ENCODE measurements at regions not wholly inside any gene's neighbourhood (a gene's known extent, or its start where the extent isn't known, plus 50 kb on each side); places are given as distances from the start of the nearest gene placed in this dataset.
"Not testable (repeated sequence)": the region's sequence is repeated elsewhere in the genome, so short reads cannot be mapped to it uniquely, and the experiment has no call there.

GRCh38 chr5:154702477-154702876, 52.7 kb upstream of the LARP1 start:
- DNase-seq: no peak

GRCh38 chr5:154701725-154702124, 53.5 kb upstream of the LARP1 start:
- not testable (repeated sequence) for DNase-seq

GRCh38 chr5:154701181-154701580, 54.0 kb upstream of the LARP1 start:
- no peak for DNase-seq

GRCh38 chr5:154700289-154700928, 54.8 kb upstream of the LARP1 start:
- not testable (repeated sequence) for DNase-seq

- no peak for DNase-seq
Measured at GRCh38 chr5:154698763-154699162, 56.4 kb upstream of the LARP1 start.

- DNase-seq: no peak
Measured at GRCh38 chr5:154697371-154697770, 57.8 kb upstream of the LARP1 start.

GRCh38 chr5:154696891-154697290, 58.3 kb upstream of the LARP1 start:
- DNase-seq: no peak

- no peak for DNase-seq
Measured at GRCh38 chr5:154694159-154694558, 61.0 kb upstream of the LARP1 start.

GRCh38 chr5:154690488-154690887, 64.7 kb upstream of the LARP1 start:
- no peak for DNase-seq

GRCh38 chr5:154686490-154686889, 68.7 kb upstream of the LARP1 start:
- no peak for DNase-seq

GRCh38 chr5:154683101-154683880, 71.9 kb upstream of the LARP1 start:
- no peak for DNase-seq

- DNase-seq: no peak
Measured at GRCh38 chr5:154679501-154679900, 75.7 kb upstream of the LARP1 start.

GRCh38 chr5:154677921-154678320, 77.3 kb upstream of the LARP1 start:
- no peak for DNase-seq

GRCh38 chr5:154676508-154676907, 78.7 kb upstream of the LARP1 start:
- DNase-seq: no peak

- no peak for DNase-seq
Measured at GRCh38 chr5:154674029-154674428, 81.1 kb upstream of the LARP1 start.

GRCh38 chr5:154673506-154673905, 81.7 kb upstream of the LARP1 start:
- no peak for DNase-seq

GRCh38 chr5:154669913-154670312, 85.3 kb upstream of the LARP1 start:
- not testable (repeated sequence) for DNase-seq

- DNase-seq: no peak
Measured at GRCh38 chr5:154669402-154669801, 85.8 kb upstream of the LARP1 start.

GRCh38 chr5:154664869-154665268, 90.3 kb upstream of the LARP1 start:
- no peak for DNase-seq

GRCh38 chr5:154663424-154663823, 91.8 kb upstream of the LARP1 start:
- no peak for DNase-seq

GRCh38 chr5:154654486-154655371, 100.4 kb upstream of the LARP1 start:
- no peak for DNase-seq

- DNase-seq: no peak
Measured at GRCh38 chr5:154653764-154654485, 101.3 kb upstream of the LARP1 start.

- DNase-seq: no peak
Measured at GRCh38 chr5:154653418-154653763, 101.8 kb upstream of the LARP1 start.

All from NCI-H526 treated with DMSO at 0.1 percent for 48 hours (cell line).